ENCODE measurements at regions not wholly inside any gene's neighbourhood (a gene's known extent, or its start where the extent isn't known, plus 50 kb on each side); places are given as distances from the start of the nearest gene placed in this dataset.

- TF ChIP-seq CTCF (IDR thresholded peaks at IDR 0.05; ENCODE audit: borderline replicate concordance): no peak
- no peak overlapping the region for H3K4me3 ChIP-seq
- intact Hi-C loops (cut with micrococcal nuclease): no loop called here
These were observed 113.7 kb upstream of the F13A1 start for GRCh38 chr6:6434151-6434550.

GRCh38 chr6:6434723-6435122 is 114.3 kb upstream of the F13A1 start:
- intact Hi-C loops (cut with micrococcal nuclease): no loop called here

More at GRCh38 chr6:6434151-6434550, 113.7 kb upstream of the F13A1 start:
- DNase-seq: no peak
- H3K36me3 ChIP-seq: no peaks in the 10 kb centered on the region
- no peak overlapping the region for H3K27ac ChIP-seq (replicated peaks)
- H3K9me3 ChIP-seq (replicated peaks): peaks cover 7% of the 10 kb centered on the region
- H3K27me3 ChIP-seq (ENCODE audit: low read depth): no peaks in the 10 kb centered on the region
- H3K4me1 ChIP-seq: no peaks in the 10 kb centered on the region

GRCh38 chr6:6436366-6436765 is 115.9 kb upstream of the F13A1 start:
- H3K4me3 ChIP-seq: no peak overlapping the region
- H3K9me3 ChIP-seq (replicated peaks): no peaks in the 10 kb centered on the region
- no peaks in the 10 kb centered on the region for H3K36me3 ChIP-seq
- intact Hi-C loops (cut with micrococcal nuclease): no loop called here
- no peak for TF ChIP-seq CTCF (IDR thresholded peaks at IDR 0.05; ENCODE audit: borderline replicate concordance)
- DNase-seq: no peak
- no peak overlapping the region for H3K27ac ChIP-seq (replicated peaks)
- H3K27me3 ChIP-seq (ENCODE audit: low read depth): no peaks in the 10 kb centered on the region
- no peaks in the 10 kb centered on the region for H3K4me1 ChIP-seq

More at GRCh38 chr6:6434723-6435122, 114.3 kb upstream of the F13A1 start:
- Histone ChIP-seq H3K27ac (replicated peaks) (no peak overlapping the region), H3K9me3 (replicated peaks) (peaks cover 2% of the 10 kb centered on the region), H3K4me1 (no peaks in the 10 kb centered on the region), H3K36me3 (no peaks in the 10 kb centered on the region), H3K27me3 (ENCODE audit: low read depth) (no peaks in the 10 kb centered on the region), H3K4me3 (no peak overlapping the region)
- DNase-seq: no peak
- no peak for TF ChIP-seq CTCF (IDR thresholded peaks at IDR 0.05; ENCODE audit: borderline replicate concordance)

DNA sequence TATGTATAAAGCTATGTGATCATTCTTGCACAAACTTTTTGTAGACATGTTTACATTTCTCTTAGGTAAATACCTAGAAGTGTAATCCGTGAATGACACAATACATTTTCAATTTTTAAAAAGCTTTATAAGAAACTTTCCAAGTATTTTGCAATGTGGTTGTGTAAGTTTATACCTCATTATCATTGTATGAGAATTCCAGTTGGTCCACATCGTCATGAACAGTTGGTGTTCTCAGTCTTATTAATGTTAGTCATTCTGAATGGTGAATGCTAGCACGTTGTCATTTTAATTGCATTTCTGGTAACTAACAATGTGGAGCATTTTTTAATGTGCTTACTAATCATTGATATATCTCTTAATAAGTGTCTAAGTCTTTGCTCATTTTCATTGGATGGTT is 116.5 kb upstream of the F13A1 start:
- no peak for TF ChIP-seq CTCF (IDR thresholded peaks at IDR 0.05; ENCODE audit: borderline replicate concordance)
- no peak overlapping the region for H3K4me3 ChIP-seq
- H3K9me3 ChIP-seq (replicated peaks): no peaks in the 10 kb centered on the region
- no peaks in the 10 kb centered on the region for H3K27me3 ChIP-seq (ENCODE audit: low read depth)
- no peaks in the 10 kb centered on the region for H3K4me1 ChIP-seq
- intact Hi-C loops (cut with micrococcal nuclease): no loop called here
- no peak for DNase-seq
- H3K27ac ChIP-seq (replicated peaks): no peak overlapping the region
- H3K36me3 ChIP-seq: no peaks in the 10 kb centered on the region

DNA sequence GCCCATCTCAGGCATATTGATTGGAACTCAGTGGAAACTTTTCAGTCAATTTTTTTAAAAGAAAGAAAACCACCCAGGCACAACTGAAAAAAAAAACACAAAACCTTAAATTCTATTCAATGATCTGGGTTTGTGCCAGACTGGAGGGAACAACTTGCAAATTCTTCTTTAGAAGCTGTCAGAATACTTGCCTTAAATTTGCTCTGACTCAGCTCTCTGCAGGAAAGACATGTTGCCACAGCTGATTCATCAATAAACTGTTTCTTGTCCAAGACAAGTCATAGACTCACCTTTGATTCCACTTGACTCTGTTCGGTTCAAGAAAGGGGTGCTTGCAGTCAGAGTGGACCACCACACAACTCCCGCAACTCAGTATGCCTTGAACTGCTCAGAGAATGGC is 117.8 kb upstream of the F13A1 start:
- intact Hi-C loops (cut with micrococcal nuclease): no loop called here
- TF ChIP-seq CTCF (IDR thresholded peaks at IDR 0.05; ENCODE audit: borderline replicate concordance): no peak
- H3K27me3 ChIP-seq (ENCODE audit: low read depth): no peaks in the 10 kb centered on the region
- no peaks in the 10 kb centered on the region for H3K36me3 ChIP-seq
- H3K27ac ChIP-seq (replicated peaks): no peak overlapping the region
- no peak for DNase-seq
- no peaks in the 10 kb centered on the region for H3K4me1 ChIP-seq
- H3K4me3 ChIP-seq: no peak overlapping the region
- no peaks in the 10 kb centered on the region for H3K9me3 ChIP-seq (replicated peaks)

- Histone ChIP-seq H3K36me3 (no peaks in the 10 kb centered on the region), H3K27me3 (ENCODE audit: low read depth) (no peaks in the 10 kb centered on the region), H3K4me3 (no peak overlapping the region), H3K9me3 (replicated peaks) (no peaks in the 10 kb centered on the region), H3K4me1 (no peaks in the 10 kb centered on the region), H3K27ac (replicated peaks) (no peak overlapping the region)
- no peak for DNase-seq
- TF ChIP-seq CTCF (IDR thresholded peaks at IDR 0.05; ENCODE audit: borderline replicate concordance): no peak
- intact Hi-C loops (cut with micrococcal nuclease): no loop called here
These were observed 119.3 kb upstream of the F13A1 start for GRCh38 chr6:6439778-6440177.

All from left ventricle myocardium inferior (tissue), 1 donor.